Lower lobe of right lung (tissue), 2 donors: ENCODE measurements at regions not wholly inside any gene's neighbourhood (a gene's known extent, or its start where the extent isn't known, plus 50 kb on each side); places are given as distances from the start of the nearest gene placed in this dataset.

Experiments used
- ATAC-seq, 2 donors: fragments of 200-7000 bp; cut with Tn5 transposase; one replicate each; pipeline ENCODE4 v1.9.1; 2020 to 2022; ENCODE audit warnings: mild to moderate bottlenecking in 2 of 2, moderate library complexity in 2 of 2
- DNase-seq: peaks from one replicate; pipeline ENCODE4 v3.0.0-alpha.2; 2020
- H3K27ac ChIP-seq: fragments of 200-600 bp; one replicate; pipeline ENCODE4 v1.8.0; 2022
- H3K27me3 ChIP-seq: fragments of 200-600 bp; one replicate; pipeline ENCODE4 v1.8.0; 2022; ENCODE audit warnings: low read depth
- H3K36me3 ChIP-seq: fragments of 200-600 bp; one replicate; pipeline ENCODE4 v1.8.0; 2022; ENCODE audit warnings: mild to moderate bottlenecking
- H3K4me1 ChIP-seq: fragments of 200-600 bp; one replicate; pipeline ENCODE4 v1.8.0; 2022
- H3K4me3 ChIP-seq: fragments of 200-600 bp; one replicate; pipeline ENCODE4 v1.8.0; 2022; ENCODE audit warnings: mild to moderate bottlenecking
- H3K9me3 ChIP-seq: fragments of 200-600 bp; one replicate; pipeline ENCODE4 v1.8.0; 2022
- CTCF ChIP-seq: fragments of 200-600 bp; IDR thresholded peaks from one replicate; pipeline ENCODE4 v1.8.0; 2022; ENCODE audit warnings: antibody characterized with exemption, mild to moderate bottlenecking
- intact Hi-C: fragments of 100-400 bp; cut with DNase I; formaldehyde crosslinking; loops from one replicate; pipeline ENCODE4 v1.11.0; 2022
- donor health status: DM: no; HTN: yes; CAD: no; lungs with severe emphysema.

GRCh38 chr3:188946351-188947240, 225.2 kb upstream of the TPRG1 start:
- H3K4me1 ChIP-seq, result peaks cover 66% of the 10 kb centered on the region
- H3K27me3 ChIP-seq, result no peaks in the 10 kb centered on the region
- intact Hi-C loops, result no loop called here
- H3K4me3 ChIP-seq, result peak overlapping the region; percentile 58
- peak overlapping the region; percentile 95 for H3K27ac ChIP-seq
- no peak for TF ChIP-seq CTCF
- ATAC-seq (no peak), DNase-seq (no peak)
- H3K36me3 ChIP-seq, result no peaks in the 10 kb centered on the region
- no peaks in the 10 kb centered on the region for H3K9me3 ChIP-seq

- H3K4me3 ChIP-seq, result peak overlapping the region; percentile 58
- intact Hi-C loops, result no loop called here
- H3K4me1 ChIP-seq, result peaks cover 66% of the 10 kb centered on the region
- H3K9me3 ChIP-seq, result no peaks in the 10 kb centered on the region
- H3K27me3 ChIP-seq, result no peaks in the 10 kb centered on the region
- peak overlapping the region; percentile 95 for H3K27ac ChIP-seq
- TF ChIP-seq CTCF, result peak; percentile 43
- peak; percentile 90 to 92 for ATAC-seq
- peak; percentile 90 for DNase-seq
- H3K36me3 ChIP-seq, result no peaks in the 10 kb centered on the region
These were observed 224.1 kb upstream of the TPRG1 start for GRCh38 chr3:188947401-188948280.

GRCh38 chr3:188948281-188948996, 223.3 kb upstream of the TPRG1 start:
- TF ChIP-seq CTCF, result no peak
- ATAC-seq (peak in 1 of 2 donors; percentile 39), DNase-seq (no peak)
- Histone ChIP-seq H3K27me3 (no peaks in the 10 kb centered on the region), H3K27ac (peak overlapping the region; percentile 95), H3K4me1 (peaks cover 66% of the 10 kb centered on the region), H3K4me3 (peak overlapping the region; percentile 58), H3K36me3 (no peaks in the 10 kb centered on the region), H3K9me3 (no peaks in the 10 kb centered on the region)
- intact Hi-C loops, result no loop called here

- intact Hi-C loops, result no loop called here
- no peaks in the 10 kb centered on the region for H3K9me3 ChIP-seq
- peak overlapping the region; percentile 58 for H3K4me3 ChIP-seq
- TF ChIP-seq CTCF, result no peak
- H3K27ac ChIP-seq, result peak overlapping the region; percentile 95
- ATAC-seq, result peak; percentile 5 to 36
- no peaks in the 10 kb centered on the region for H3K36me3 ChIP-seq
- peaks cover 66% of the 10 kb centered on the region for H3K4me1 ChIP-seq
- no peaks in the 10 kb centered on the region for H3K27me3 ChIP-seq
- DNase-seq, result no peak
These were observed 222.8 kb upstream of the TPRG1 start for GRCh38 chr3:188948997-188949389.

- intact Hi-C loops, result no loop called here
- DNase-seq, result no peak
These were observed 222.3 kb upstream of the TPRG1 start for GRCh38 chr3:188949456-188949855.

More at GRCh38 chr3:188949456-188949855, 222.3 kb upstream of the TPRG1 start:
- H3K27me3 ChIP-seq, result no peaks in the 10 kb centered on the region
- peak overlapping the region; percentile 95 for H3K27ac ChIP-seq
- no peaks in the 10 kb centered on the region for H3K9me3 ChIP-seq
- no peak for ATAC-seq
- H3K36me3 ChIP-seq, result no peaks in the 10 kb centered on the region
- no peak for TF ChIP-seq CTCF
- H3K4me3 ChIP-seq, result no peak overlapping the region
- peaks cover 66% of the 10 kb centered on the region for H3K4me1 ChIP-seq
